Cardiac fibroblast (primary cell): ENCODE measurements at regions not wholly inside any gene's neighbourhood (a gene's known extent, or its start where the extent isn't known, plus 50 kb on each side); places are given as distances from the start of the nearest gene placed in this dataset.

ENCODE experiments used
- DNase-seq, 2 donors: peaks; one replicate each; pipeline versions ENCODE4 v3.0.0 to v3.0.0-alpha.2; 2010; ENCODE audit warnings: low read depth in 2 of 2
- H3K4me3 ChIP-seq, 2 donors: replicated peaks in 1 of 2; 1 replicate in 1 of 2; 2 replicates in 1 of 2; pipeline ENCODE4 v1.5.1; 2011; ENCODE audit warnings: low read depth in 2 of 2, low read length in 2 of 2, mild to moderate bottlenecking in 2 of 2, moderate library complexity in 1 of 2
- CTCF ChIP-seq: IDR thresholded peaks from one replicate; pipeline ENCODE4 v1.5.1; 2011; ENCODE audit warnings: low read depth, mild to moderate bottlenecking, low read length, inconsistent platforms

GRCh38 chr2:19300961-19301360, 57.5 kb downstream of the OSR1 start:
- no peak overlapping the region for H3K4me3 ChIP-seq
- TF ChIP-seq CTCF = no peak
- peak in 1 of 2 donors; percentile 23 for DNase-seq

GRCh38 chr2:19299522-19299921, 58.9 kb downstream of the OSR1 start:
- DNase-seq = peak in 1 of 2 donors; percentile 19
- H3K4me3 ChIP-seq = no peak overlapping the region
- TF ChIP-seq CTCF = no peak

- DNase-seq = no peak
- no peak for TF ChIP-seq CTCF
- H3K4me3 ChIP-seq = no peak overlapping the region
Observed at GRCh38 chr2:19299032-19299431, 59.4 kb downstream of the OSR1 start.

GRCh38 chr2:19297716-19298115, 60.7 kb downstream of the OSR1 start:
- no peak for TF ChIP-seq CTCF
- H3K4me3 ChIP-seq = no peak overlapping the region
- no peak for DNase-seq

GRCh38 chr2:19295998-19296502, 62.4 kb downstream of the OSR1 start:
- no peak for DNase-seq
- no peak overlapping the region for H3K4me3 ChIP-seq
- no peak for TF ChIP-seq CTCF

GRCh38 chr2:19292007-19292406, 66.4 kb downstream of the OSR1 start:
- DNase-seq = no peak
- TF ChIP-seq CTCF = no peak
- no peak overlapping the region for H3K4me3 ChIP-seq

- TF ChIP-seq CTCF = no peak
- no peak for DNase-seq
- no peak overlapping the region for H3K4me3 ChIP-seq
Observed at GRCh38 chr2:19288291-19288690, 70.1 kb downstream of the OSR1 start.
